Fibroblast of skin of scalp (primary cell): ENCODE measurements at regions not wholly inside any gene's neighbourhood (a gene's known extent, or its start where the extent isn't known, plus 50 kb on each side); places are given as distances from the start of the nearest gene placed in this dataset.

Source experiments
- DNase-seq: peaks from one replicate; pipeline ENCODE4 v3.0.0-alpha.2; 2013

DNA sequence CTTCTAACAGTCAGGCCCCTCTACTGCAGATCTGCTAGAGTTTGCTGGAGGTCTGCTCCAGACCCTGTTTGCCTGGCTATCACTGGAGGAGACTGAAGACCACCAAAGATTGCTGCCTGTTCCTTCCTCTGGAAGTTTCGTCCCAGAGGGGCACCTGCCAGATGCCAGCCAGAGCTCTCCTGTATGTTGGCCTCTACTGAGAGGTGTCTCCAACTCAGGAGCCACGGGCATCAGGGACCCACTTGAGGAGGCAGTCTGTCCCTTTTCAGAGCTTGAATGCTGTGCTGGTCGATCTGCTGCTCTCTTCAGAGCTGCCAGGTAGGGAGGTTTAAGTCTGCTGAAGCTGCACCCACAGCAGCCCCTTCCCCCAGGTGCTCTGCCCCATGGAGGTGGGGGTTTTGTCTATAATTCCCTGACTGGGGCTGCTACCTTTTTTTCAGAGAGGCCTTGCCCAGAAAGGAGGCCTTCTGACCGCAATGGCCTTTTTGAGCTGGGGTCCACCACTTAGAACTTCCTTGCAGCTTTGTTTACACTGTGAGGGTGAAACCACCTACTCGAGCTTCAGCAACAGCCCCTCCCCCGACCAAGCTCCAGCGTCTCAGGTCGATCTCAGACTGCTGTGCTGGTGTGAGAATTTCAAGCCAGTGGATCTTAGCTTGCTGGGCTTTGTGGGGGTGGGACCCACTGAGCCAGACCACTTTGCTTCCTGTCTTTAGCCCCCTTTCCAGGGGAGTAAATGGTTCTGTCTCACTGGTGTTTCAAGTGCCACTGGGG, 566.0 kb downstream of the NR4A2 start:
- DNase-seq, result no peak

DNA sequence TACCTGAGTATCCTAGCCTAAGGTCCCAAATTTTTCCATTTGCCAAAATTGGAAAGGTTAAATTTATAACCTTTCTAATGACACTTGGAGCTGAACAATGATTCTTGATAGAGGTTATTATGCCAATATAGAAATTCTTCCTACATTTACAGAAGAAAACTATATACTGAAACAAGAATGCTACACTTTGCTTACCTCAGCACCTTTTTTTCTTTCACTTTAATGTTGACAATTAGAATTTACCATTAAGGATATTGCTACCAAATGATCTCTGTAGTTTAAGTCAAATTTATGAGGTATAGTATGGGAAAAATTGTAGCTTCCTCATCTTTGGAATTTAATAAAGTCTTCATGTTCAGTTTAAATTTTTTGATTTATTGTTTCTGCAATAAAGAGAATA, 577.0 kb downstream of the NR4A2 start:
- DNase-seq, result no peak

DNA sequence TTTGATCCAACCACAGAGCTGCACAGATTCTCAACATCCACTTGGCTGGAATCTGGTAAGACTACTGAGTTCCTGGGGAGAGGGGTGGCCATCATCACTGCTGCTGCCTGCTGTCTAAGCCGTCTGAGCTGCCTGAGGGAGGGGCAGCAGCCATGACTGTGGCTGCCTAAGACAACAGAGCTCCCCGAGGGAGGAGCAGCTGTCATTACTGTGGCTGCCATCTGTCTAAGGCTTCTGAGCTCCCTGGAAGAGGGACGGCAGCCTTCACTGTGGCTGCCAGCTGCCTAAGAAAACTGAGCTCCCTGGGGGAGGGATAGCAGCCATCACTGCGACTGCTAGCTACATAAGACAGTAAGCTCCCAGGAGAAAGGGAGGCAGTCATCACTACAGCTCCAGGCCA, 584.4 kb downstream of the NR4A2 start:
- no peak for DNase-seq

DNA sequence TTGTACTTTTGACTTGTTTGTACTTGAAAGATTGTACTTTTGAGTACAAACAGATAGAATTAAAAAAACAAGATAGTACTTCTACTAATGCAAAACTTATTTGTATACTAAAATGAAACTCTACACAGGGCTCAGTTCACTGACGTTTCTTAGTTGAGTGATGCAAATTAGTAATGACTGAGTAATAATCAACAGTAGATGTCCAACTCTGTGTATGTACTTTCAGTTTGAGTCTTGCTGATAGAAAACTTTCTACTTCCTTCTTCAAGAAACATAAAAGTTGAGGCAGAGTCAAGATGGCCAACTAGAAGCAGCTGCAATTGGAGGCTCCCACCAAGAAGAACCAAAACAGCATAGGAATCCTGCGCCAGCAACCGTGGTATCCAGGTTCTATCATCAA, 585.0 kb downstream of the NR4A2 start:
- no peak for DNase-seq

DNA sequence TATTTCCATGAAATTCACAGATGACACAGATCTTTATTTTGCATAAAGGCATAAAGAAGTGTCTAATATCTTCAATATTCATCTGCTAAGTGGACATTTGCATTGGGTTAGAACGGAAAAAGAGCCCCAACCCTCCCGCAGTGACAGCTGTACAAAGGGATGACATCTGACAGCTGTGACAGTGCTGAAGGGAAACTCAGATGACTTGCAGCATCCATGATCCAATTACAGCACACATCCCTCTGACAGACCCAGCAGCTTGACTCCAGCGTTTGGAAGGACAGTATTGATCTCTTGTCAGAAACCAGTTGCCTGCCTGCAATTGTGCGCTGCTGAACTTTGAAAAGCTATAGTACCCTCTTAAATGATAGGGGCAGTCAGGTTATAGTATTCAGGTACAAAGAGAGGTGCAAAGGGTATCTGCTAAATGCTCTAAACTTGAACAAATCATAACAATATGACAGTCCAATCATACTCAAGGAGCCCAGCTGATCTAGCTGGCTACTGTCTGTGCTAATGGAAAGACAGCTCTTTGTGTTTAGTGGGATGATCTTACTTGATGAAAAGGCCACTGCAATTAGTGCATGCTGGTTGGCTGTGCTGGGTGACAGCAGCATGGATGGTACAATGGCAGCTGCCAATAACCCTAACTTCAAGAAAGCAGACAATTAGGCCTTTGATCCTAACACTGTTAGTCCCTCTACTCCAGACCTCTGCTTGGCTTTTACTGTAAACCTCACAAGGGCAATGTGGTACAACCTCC, 599.2 kb downstream of the NR4A2 start:
- no peak for DNase-seq

DNA sequence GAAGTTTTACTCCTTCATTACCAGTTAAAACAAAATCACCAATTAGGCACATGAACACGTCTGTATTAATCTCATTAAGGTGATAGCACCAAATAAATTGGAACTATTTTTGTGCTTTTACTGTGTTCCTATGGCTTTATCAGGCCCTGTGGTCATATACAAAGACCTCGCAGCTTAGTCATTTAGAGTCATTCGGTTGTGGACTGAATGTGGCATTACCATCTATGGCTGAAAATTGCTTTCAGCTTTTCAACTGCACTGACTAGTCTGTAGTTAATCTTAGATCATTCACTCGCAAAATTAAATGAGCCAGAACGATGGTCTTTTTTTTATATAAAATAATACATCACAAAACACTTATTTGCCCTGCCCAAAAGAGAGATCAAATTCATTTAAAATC, 601.7 kb downstream of the NR4A2 start:
- DNase-seq, result no peak

DNA sequence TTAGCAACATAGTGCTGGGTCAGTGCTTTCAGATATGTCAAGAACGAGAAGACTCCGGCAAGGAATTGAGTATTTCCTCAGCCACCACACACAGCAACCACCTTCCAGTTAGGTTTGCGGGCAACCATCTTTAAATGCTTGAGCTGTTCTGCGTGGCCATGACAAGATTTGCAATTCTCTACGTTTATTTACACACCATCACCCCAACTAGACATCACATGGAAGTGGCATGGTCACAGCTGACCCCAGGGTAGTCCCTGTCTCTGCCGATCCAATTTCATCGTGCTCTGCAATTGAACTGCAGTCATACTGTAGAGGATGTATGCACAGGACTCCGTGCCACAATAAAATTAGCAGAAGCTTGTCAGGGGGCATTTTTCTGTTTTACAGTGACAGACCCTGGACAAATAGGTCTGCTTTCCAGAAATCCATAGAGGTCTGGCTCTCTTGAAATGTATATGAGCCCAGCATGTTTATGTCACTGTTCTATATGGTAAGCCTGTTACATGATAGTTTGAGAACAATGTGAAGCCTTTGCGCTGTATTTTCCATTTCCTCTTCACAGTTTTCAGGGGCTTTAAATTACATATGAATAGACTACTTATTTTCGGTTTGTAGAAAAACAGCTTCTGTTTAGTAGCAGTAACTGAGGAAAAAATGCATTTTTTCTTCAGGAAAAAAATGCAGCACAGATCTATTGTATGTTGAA, 605.2 kb downstream of the NR4A2 start:
- no peak for DNase-seq

DNA sequence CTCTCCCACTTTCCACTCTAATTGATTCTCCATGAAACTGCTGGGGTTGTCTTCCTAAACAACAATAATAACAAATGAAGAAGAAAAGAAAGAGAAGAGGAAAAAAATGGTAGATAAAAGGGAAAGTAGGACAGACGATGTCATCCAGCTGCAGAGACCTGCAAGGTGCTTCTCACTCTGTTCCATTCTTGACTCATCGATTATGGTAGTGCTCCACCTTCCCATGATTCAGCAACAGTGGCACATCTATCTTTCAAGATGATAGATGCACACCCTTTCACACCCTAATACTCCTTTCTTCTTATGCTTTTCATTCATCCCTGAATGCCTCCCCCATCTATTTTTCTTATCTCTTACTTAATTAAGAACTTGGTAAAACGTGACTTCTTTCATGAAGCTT, 610.2 kb downstream of the NR4A2 start:
- DNase-seq, result no peak

DNA sequence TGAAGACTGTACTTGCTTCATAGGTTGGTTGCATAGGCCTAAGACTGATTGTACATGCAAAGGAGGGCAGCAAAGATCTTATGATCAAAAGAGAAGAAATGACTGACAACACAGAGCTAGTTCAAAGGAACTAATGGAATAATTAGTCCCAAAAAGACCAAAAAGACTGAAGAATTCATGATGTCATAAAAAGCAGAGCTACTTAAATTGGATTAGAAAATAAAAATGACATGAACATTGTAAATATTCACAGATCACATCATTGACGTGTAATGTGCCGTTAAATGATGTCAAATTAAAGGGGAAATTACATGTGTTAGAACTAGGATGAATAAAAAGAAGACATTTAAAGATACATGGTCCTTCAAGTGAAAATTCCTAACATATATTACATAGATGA, 616.8 kb downstream of the NR4A2 start:
- no peak for DNase-seq

DNA sequence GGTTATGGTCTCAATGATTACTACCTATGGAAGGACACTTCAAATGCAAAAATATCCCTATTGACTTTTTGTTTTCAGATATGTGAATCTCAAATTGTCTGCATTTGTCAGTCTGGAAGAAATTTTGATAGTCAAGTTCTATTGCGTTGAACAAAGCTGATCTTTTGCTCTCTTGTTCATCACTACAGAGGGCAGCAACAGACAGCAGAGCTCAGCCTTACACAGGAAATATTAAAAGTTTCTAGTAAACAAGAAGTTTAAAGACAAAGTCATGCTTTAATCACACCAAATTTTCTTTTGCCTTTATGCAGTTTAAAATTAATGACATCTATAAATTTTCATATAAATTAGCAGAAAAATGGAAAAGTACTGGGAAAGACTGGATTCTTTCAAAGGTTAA, 617.5 kb downstream of the NR4A2 start:
- DNase-seq, result no peak

DNA sequence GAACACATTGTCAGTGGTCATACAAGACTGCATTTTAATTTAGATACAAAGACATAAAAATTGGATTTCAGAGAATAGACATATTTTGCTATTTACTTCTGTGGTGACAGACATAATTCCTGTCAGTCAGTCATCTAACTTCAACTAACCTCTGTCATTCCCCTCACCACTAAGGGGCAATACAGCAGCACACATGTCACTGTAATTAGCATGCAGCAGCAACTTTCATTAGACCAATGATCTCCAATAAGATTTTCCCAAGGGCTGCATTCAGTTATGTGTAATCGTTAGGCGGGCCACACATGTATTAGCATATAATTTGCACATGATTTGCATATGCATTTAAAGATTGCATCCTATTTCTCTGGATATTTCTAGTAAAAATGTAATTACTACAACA, 624.5 kb downstream of the NR4A2 start:
- DNase-seq, result no peak

DNA sequence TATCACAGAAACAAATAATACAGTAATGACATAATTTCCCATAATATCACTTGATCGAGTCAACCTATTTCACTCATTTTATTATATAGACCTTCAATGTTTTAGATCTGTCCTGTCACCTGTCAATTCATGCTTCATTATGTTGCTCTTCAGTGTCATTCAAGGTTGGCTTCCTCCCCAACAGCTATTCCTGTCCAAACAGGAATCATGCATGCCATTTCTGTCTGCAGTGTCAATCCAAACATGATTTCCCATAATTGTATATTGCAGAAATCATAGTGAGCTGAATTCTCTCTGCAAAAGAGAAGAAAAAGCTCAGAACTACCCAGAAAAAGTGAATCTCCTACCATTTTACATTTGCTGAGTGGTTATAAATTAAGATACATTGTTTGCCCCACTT, 628.6 kb downstream of the NR4A2 start:
- no peak for DNase-seq

DNA sequence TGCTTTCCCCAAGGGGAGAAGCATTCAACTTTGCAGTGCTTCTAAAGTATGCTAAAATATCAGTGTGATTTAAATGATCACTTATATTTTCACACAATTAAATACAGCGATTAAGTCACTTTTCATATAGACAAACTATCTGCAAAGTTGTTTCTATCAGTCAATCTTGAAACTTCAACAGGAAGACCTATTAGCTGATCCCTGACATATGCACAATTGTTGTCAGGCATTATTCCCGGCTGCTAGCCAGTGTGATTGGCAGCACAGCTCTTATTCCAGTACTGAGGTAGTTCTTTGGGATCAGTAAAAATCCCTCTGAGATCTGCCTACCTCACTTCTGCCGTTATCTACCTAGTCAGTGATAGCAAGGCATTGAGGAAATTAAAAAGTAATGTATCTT, 629.5 kb downstream of the NR4A2 start:
- no peak for DNase-seq

DNA sequence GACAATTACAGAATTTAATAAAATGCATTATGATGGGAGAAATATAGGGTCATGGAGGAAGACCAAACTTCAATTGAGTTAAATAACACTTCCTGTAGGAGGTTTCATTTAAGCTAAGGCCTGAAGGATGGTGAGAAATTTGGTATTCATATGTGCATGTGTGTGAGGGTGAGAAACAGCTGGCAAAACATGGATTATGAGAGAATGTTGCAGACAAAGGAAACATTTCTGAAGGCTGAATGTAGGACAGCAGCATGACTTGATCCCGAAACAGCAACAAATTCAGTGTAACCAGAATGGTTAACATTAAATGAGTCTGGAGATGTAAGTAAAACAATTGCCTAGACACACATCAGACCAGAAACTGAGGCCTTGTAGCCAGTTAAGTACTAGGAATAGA, 630.8 kb downstream of the NR4A2 start:
- no peak for DNase-seq

DNA sequence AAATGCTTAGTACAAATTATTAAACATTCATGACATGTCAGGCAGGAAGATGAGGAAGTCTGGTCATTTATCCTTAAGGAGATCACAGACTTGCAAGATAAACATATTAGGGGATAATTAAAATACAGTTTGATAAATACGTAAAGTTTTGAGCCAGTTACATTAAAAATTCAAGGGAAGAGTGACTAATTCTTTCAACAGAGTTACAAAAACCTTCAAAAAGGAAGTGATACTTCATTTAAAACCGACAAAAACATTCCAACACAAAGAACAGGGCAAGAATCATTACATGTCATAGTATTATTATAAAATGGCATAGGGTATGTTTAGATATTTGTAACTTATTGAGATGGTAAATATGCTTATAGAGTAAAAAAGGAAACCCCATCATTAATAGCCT, 636.0 kb downstream of the NR4A2 start:
- DNase-seq, result no peak

DNA sequence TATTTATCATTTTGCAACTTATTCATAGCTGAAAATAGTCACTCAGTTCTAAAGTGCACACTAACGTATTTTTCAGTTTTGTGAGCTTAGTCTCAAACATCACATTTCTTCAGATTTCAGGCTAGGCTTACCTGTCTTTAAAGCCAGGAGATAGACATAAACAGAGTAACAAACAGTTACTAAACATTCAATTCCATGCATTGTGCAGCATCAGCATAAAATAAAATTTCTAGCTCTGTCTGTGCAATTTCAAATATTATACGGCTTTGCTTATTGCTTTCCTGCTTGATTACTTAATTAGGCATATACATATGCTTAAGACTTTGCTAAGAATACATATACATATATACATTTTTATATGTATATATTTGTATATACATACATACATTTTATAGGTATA, 637.0 kb downstream of the NR4A2 start:
- no peak for DNase-seq

DNA sequence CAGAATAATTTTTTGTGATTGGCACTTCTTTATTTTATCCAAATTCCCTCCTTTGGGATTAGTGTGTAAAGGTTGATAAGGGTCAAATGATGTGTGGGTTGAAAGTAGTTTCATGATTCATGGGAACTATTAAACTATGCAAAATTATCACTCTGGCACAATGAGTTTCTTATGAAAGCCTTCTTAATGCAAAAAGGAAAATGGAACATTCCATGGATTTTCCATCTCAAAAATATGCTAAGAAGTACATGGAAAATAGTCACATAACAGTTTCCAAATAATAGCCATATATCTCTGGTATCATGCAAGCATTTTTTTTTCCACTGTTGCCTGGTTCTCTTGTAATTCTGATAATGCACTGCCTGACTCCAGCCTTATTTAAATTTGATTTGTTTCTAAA, 639.7 kb downstream of the NR4A2 start:
- no peak for DNase-seq

DNA sequence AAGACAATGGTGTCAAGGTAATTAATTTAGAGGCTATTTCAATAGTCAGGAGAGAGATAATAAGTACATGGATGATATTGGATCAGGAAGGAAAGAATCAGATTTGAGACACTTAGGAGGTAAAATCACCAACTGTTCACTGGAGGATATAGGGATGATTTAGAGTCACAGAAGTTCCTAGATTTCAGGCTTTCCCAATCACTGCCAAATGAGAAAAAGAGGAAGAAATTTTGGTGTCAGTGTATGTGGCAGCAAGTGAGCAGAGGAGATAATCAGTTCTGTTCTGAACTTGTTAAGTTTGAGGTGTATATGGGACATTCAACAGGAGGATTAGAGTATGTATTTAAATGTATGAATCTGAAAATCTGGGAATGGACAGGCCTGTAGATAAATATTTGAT, 640.4 kb downstream of the NR4A2 start:
- DNase-seq, result no peak

DNA sequence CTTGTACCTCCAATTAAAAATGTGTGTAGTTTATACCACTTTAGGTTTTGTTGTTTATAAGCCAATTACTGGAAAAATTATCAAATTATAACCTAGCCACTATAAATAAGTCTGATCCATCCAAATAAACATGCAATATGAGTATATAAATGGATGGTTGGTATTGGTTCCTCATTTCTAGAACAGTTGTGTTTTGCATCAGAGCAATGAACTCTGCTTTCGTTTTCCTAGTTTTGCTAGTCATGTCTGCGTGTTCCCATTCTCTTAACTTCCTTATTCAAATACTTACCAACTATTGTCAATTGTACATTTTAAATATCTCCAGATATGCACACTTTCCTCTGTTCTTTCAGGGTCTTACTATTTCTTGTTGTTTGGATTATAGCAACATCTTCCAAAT, 641.7 kb downstream of the NR4A2 start:
- no peak for DNase-seq

DNA sequence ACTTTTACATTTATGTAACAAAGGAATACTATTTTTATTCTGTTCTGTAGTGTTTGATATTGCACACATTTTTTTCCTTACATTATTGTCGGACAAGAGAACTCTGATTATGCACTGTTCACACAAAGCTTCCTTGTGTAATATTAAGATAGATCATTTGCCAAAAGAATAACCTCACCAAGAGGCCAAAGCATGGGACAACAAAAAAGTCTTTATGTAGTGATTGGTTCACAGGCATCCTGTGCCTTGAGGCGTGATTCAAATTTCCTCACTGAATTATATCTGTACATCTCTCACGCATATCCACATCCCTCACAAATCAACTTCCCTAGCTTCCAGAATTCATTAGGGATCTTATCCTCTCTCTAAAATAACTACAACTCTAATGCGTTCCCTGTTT, 642.7 kb downstream of the NR4A2 start:
- DNase-seq, result no peak

DNA sequence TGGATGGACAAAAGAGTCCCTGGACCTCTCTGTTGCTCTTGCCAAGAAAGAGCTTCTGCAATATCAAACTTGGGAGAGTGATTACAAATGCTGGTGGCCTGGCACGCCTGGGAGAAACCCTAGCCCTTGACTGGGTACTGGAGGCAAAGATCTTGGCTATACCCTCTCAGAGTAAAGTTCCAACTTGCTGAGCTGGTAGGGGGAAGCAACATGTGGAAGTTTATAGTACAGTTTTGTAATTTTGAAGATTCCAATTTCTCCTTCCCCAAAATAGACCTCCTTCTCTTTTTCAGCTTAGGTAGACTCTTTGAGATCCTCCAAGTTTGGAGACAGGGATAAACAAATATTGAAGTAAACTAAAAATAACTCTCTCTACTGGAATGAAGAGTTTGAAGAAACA, 645.3 kb downstream of the NR4A2 start:
- no peak for DNase-seq

DNA sequence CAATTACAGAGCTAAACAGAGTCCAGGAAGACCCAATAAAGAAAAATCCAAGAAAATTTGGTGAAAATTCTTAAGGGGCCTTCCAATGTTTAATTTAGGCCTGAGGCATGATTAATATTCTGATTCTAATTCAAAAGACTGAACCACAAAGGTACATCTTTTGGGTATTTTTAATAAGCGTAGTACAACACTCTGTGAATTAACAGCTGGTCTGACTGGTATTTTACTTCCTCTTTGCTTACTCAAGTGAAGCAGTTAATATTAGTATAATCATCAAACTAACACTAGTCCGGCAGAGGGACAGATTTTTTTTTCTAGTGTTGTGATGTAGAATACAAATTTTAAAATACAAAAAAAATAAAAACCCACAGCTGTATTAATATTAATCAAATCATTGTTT, 652.9 kb downstream of the NR4A2 start:
- DNase-seq, result no peak

DNA sequence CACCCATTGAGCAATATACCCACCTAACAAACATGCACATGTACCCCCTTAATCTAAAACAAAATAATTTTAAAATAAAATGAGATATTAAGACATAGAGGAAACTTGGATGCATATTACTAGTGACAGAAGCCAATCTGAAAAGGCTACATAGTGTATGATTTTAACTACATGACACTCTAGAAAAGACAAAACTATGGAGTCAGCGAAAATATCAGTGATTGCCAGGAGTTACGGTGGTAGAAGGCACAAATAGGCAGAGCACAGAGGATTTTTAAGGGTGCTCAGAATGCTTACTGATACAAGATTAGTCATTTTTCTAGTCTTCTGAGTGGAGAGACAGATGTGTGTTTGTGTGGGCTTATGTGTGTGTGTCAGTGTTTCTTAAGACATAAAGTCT, 656.6 kb downstream of the NR4A2 start:
- DNase-seq, result no peak

DNA sequence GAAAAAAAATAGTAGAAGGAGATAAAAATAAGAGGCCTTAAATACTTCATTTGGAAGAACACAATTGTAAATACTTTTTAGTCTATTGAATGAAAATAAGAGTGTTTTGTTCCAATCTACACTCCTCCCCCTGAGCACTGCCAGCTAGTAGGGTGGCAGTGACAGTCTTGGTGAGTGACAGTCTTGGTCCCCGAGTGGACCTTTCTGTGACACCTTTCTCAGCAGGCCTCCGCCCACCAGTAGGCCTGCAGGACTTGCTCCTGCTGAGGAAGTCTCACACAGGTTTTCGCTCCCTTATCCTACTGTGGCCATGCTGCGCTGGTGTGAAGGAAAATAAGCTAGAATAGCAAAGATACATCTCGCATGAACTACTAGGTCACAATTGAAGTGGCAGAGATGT, 666.8 kb downstream of the NR4A2 start:
- no peak for DNase-seq
